GM10266 (cell line): ENCODE measurements at regions not wholly inside any gene's neighbourhood (a gene's known extent, or its start where the extent isn't known, plus 50 kb on each side); places are given as distances from the start of the nearest gene placed in this dataset.

Experiments used
- DNase-seq: peaks from one replicate; pipeline ENCODE4 v3.0.0; 2012; ENCODE audit errors: extremely low spot score
- CTCF ChIP-seq: IDR thresholded peaks from 2 replicates; pipeline ENCODE4 v1.5.1; 2012; ENCODE audit warnings: mild to moderate bottlenecking, low read depth; ENCODE audit not compliant: control insufficient read depth, insufficient read depth; ENCODE audit errors: missing control alignments

DNA sequence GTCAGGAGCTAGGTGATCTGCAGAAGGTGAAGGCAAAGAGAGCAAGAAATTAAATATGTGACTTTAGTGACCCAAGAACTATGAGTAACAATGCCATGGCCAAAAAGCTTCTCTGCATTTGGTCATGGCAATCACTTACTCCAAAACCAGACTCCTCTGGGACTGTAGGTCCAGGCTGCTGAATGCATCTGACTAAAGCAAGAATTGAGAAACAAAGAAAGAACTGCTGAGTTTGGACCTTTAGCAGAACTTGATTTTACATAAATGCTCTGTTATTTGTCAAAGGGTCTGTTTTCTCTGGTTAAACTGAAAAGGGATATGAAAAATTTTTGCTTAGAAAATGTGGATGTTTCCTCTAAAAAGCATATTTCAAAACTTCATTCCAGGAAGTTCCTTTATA, 1102.2 kb downstream of the IGSF11 start:
- no peak for DNase-seq
- TF ChIP-seq CTCF = no peak

- no peak for DNase-seq
- no peak for TF ChIP-seq CTCF
Observed at GRCh38 chr3:117936159-117936558, 1098.5 kb downstream of the IGSF11 start.

DNA sequence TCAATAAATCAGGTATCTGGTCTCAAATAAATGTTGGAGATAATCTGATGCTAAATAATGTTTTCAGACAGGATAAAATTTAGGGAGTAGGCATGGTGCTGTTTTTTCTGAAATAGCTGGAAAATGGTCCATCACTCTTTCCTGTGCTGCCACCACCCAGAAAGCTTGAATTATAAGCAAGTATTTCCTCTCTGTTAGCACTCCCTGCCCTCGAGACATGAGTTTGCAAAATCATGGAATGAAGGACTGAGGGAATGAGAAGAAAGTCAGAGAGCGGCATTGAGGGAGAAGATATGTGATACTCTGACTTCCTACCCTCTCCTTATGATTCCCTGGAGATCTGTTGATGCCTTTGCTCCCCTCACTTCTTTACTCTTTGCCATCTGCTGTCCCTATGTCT, 1095.7 kb downstream of the IGSF11 start:
- TF ChIP-seq CTCF = no peak
- no peak for DNase-seq

DNA sequence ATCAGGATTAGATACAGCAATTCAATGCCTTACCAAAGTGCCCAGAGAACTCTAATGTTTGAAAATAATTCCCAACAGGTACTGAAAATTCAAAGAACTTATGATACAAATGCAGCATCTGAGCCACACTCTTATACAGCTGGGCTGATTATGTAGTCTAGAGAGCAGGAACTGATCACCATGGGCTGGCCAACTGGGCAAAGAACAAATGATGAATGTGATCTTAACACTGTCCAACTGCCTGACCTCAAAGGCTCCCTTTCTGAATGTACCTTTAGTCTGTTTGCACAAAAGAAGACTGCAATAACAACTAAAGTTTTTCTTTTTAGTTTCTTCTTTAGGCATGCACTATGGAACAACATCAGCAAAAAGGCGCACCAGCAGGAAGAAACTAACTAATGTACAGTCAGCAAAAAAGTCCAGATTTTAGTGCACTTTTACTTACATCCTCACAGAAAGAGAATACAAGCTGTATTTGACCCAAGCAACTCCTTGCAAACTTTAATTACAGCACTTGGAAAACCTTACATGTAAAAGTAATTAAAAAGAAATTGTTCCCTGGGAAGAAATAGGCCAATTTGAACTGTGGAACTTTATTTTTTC, 1095.1 kb downstream of the IGSF11 start:
- DNase-seq = no peak
- TF ChIP-seq CTCF = no peak

DNA sequence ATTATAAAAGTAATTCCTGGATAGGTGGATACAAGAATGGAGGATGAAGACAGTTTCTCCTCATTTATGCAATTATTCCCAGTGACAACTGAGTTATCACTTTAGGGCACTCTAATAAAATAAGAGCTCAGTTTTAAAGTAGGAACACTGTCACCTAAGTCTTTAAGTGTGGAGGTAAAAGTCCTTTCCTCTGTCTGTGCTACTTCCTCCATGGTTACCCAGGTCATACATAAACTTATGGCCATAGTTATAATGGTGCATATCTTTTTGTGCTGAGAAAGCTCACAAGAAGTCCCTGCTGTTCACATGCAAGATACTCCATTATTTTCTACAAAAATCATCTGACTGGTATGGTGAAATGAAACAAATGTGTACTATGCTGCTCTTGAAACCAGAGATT, 1093.6 kb downstream of the IGSF11 start:
- no peak for TF ChIP-seq CTCF
- DNase-seq = no peak

GRCh38 chr3:117941756-117942155, 1092.9 kb downstream of the IGSF11 start:
- TF ChIP-seq CTCF = no peak
- DNase-seq = no peak

DNA sequence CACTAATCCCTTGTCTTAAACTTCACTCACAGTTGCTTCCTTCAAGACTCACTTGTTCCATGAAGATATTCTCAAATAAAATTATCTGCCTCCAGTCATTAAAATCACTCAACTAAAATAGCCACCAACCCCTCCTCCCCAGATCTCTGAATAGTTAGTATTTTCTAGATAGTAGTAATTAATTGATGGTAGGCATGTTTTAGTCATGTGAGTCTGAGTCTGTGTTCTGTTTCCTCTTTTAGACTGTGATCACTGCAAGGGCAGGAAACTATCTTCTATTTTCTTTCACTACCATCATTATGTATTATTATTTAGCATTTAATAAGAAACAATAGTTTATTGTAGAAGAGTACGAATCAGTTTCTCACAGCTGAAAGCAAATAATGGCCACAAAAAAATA, 1080.5 kb downstream of the IGSF11 start:
- no peak for TF ChIP-seq CTCF
- no peak for DNase-seq

DNA sequence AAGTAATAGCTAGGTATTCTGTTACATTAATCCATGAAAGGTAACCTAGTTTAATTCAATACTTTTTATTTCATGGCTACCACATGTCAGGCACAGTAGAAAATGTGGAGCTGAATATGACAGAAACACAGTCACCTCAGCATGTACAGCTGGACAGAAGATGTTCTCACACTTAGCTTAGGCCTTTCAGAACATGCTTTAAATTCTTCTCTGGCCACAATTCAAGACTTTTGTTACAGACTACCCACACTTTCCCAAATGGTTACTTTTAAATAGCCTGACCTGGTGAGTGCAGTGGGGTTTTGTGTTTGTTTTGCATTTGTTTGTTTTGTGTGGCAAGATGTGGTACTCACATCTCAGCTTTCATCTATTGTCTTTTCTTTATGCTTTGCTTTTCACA, 1079.5 kb downstream of the IGSF11 start:
- no peak for DNase-seq
- TF ChIP-seq CTCF = no peak
